Calu3 (cell line): ENCODE measurements at regions not wholly inside any gene's neighbourhood (a gene's known extent, or its start where the extent isn't known, plus 50 kb on each side); places are given as distances from the start of the nearest gene placed in this dataset.
"Not testable (repeated sequence)": the region's sequence is repeated elsewhere in the genome, so short reads cannot be mapped to it uniquely, and the experiment has no call there.

Source experiments
- BruUV-seq: library from RNA; stranded (reverse); fragments of 400-500 nt; replicated peaks from 2 replicates; lab custom pipeline; 2021; lab: Mats Ljungman, UMichigan
- CTCF ChIA-PET: fragments of 300-600 bp; sonication (Branson Sonifier 250); formaldehyde crosslinking; loops from one replicate; lab custom pipeline; 2022; ENCODE audit warnings: antibody characterized with exemption; lab: Charles Lee
- DNase-seq: peaks from one replicate; pipeline ENCODE4 v3.0.0; 2022
- H3K27ac Mint-ChIP-seq: one replicate; pipeline ENCODE4 v1.8.0; 2022; ENCODE audit warnings: mixed read lengths; ENCODE audit not compliant: unreplicated experiment
- H3K27me3 Mint-ChIP-seq: one replicate; pipeline ENCODE4 v1.8.0; 2022; ENCODE audit warnings: mixed read lengths; ENCODE audit not compliant: unreplicated experiment
- H3K36me3 Mint-ChIP-seq: one replicate; pipeline ENCODE4 v1.8.0; 2022; ENCODE audit warnings: mild to moderate bottlenecking, moderate library complexity, mixed read lengths; ENCODE audit not compliant: insufficient read depth, unreplicated experiment
- H3K4me1 Mint-ChIP-seq: one replicate; pipeline ENCODE4 v1.8.0; 2022; ENCODE audit warnings: mild to moderate bottlenecking, low read depth, mixed read lengths; ENCODE audit not compliant: unreplicated experiment
- H3K4me3 Mint-ChIP-seq: one replicate; pipeline ENCODE4 v1.8.0; 2022; ENCODE audit warnings: mild to moderate bottlenecking, low read depth, moderate library complexity, mixed read lengths; ENCODE audit not compliant: unreplicated experiment
- H3K9me3 Mint-ChIP-seq: one replicate; pipeline ENCODE4 v1.8.0; 2022; ENCODE audit warnings: low read depth, mixed read lengths; ENCODE audit not compliant: unreplicated experiment
- CTCF ChIP-seq: fragments of 200-600 bp; IDR thresholded peaks from one replicate; pipeline ENCODE4 v1.8.0; 2022; ENCODE audit warnings: antibody characterized with exemption; ENCODE audit not compliant: unreplicated experiment
- intact Hi-C: fragments of 100-400 bp; cut with micrococcal nuclease; formaldehyde crosslinking; loops from one replicate; pipeline ENCODE4 v1.10.0; 2022; ENCODE audit not compliant: unreplicated experiment

GRCh38 chr14:106635569-106635968 is 1109.2 kb downstream of the TMEM121 start:
- TF ChIP-seq CTCF: no peak
- Mint-ChIP-seq H3K9me3 (peaks cover 3% of the 10 kb centered on the region), H3K4me3 (no peak overlapping the region), H3K27ac (no peak overlapping the region), H3K27me3 (peaks cover 72% of the 10 kb centered on the region), H3K36me3 (no peaks in the 10 kb centered on the region), H3K4me1 (no peaks in the 10 kb centered on the region)
- no TSS peak for BruUV-seq
- CTCF ChIA-PET: no interaction called here
- no peak for DNase-seq
- intact Hi-C loops: no loop called here

- CTCF ChIA-PET: interaction anchor here (0.7 kb wide), 1 partner anchor 218 kb away, joined by 3 read pairs; no protein-coding TSS in a partner anchor
- peaks cover 70% of the 10 kb centered on the region for H3K27me3 Mint-ChIP-seq
- intact Hi-C loops, H3K27ac Mint-ChIP-seq, H3K9me3 Mint-ChIP-seq, BruUV-seq, H3K4me1 Mint-ChIP-seq, H3K4me3 Mint-ChIP-seq, DNase-seq, H3K36me3 Mint-ChIP-seq: not testable (repeated sequence)
These were observed 1112.5 kb downstream of the TMEM121 start for GRCh38 chr14:106638786-106639452.

GRCh38 chr14:106642090-106642489 is 1115.7 kb downstream of the TMEM121 start:
- CTCF ChIA-PET: no interaction called here
- Mint-ChIP-seq H3K27ac (no peak overlapping the region), H3K4me3 (no peak overlapping the region), H3K36me3 (no peaks in the 10 kb centered on the region), H3K9me3 (no peaks in the 10 kb centered on the region), H3K27me3 (peaks cover 51% of the 10 kb centered on the region), H3K4me1 (no peaks in the 10 kb centered on the region)
- intact Hi-C loops: no loop called here
- no peak for DNase-seq
- TF ChIP-seq CTCF: no peak
- no TSS peak for BruUV-seq

- BruUV-seq, DNase-seq, CTCF ChIA-PET, H3K9me3 Mint-ChIP-seq, intact Hi-C loops, H3K36me3 Mint-ChIP-seq, H3K4me1 Mint-ChIP-seq, H3K27ac Mint-ChIP-seq, H3K4me3 Mint-ChIP-seq: not testable (repeated sequence)
- peaks cover 49% of the 10 kb centered on the region for H3K27me3 Mint-ChIP-seq
These were observed 1116.6 kb downstream of the TMEM121 start for GRCh38 chr14:106642971-106643370.

- H3K27ac Mint-ChIP-seq, H3K4me1 Mint-ChIP-seq, BruUV-seq, H3K4me3 Mint-ChIP-seq, H3K36me3 Mint-ChIP-seq, intact Hi-C loops, H3K9me3 Mint-ChIP-seq, DNase-seq: not testable (repeated sequence)
- CTCF ChIA-PET: interaction anchor here (1.6 kb wide), 1 partner anchor 12 kb away, joined by 4 read pairs; no protein-coding TSS in a partner anchor
- peaks cover 68% of the 10 kb centered on the region for H3K27me3 Mint-ChIP-seq
These were observed 1122.5 kb downstream of the TMEM121 start for GRCh38 chr14:106648874-106649273.

GRCh38 chr14:106651016-106651415 is 1124.6 kb downstream of the TMEM121 start:
- H3K27me3 Mint-ChIP-seq: peaks cover 68% of the 10 kb centered on the region
- TF ChIP-seq CTCF: no peak
- H3K36me3 Mint-ChIP-seq: no peaks in the 10 kb centered on the region
- H3K4me1 Mint-ChIP-seq: no peaks in the 10 kb centered on the region
- CTCF ChIA-PET: no interaction called here
- no peak for DNase-seq
- no peak overlapping the region for H3K4me3 Mint-ChIP-seq
- BruUV-seq: no TSS peak
- H3K27ac Mint-ChIP-seq: no peak overlapping the region
- no peaks in the 10 kb centered on the region for H3K9me3 Mint-ChIP-seq
- intact Hi-C loops: no loop called here
